Fibroblast of pulmonary artery (primary cell): ENCODE measurements at regions not wholly inside any gene's neighbourhood (a gene's known extent, or its start where the extent isn't known, plus 50 kb on each side); places are given as distances from the start of the nearest gene placed in this dataset.
"Not testable (repeated sequence)": the region's sequence is repeated elsewhere in the genome, so short reads cannot be mapped to it uniquely, and the experiment has no call there.

Source experiments
- DNase-seq: peaks from one replicate; pipeline ENCODE4 v3.0.0-alpha.2; 2010; ENCODE audit warnings: low read depth
- H3K4me3 ChIP-seq: replicated peaks from 2 replicates; pipeline ENCODE4 v1.5.1; 2011; ENCODE audit warnings: low read depth, mild to moderate bottlenecking, control low read depth, low read length, moderate library complexity
- CTCF ChIP-seq: IDR thresholded peaks from 2 replicates; pipeline ENCODE4 v1.5.1; 2011; ENCODE audit warnings: mild to moderate bottlenecking, control low read depth, low read length, inconsistent platforms; ENCODE audit errors: missing control alignments

- DNase-seq = no peak
- H3K4me3 ChIP-seq = no peak overlapping the region
- TF ChIP-seq CTCF = no peak
These were observed 105.9 kb upstream of the ETV6 start for GRCh38 chr12:11543457-11544158.

GRCh38 chr12:11545484-11546330 is 103.8 kb upstream of the ETV6 start:
- no peak overlapping the region for H3K4me3 ChIP-seq
- DNase-seq = peak; percentile 44
- no peak for TF ChIP-seq CTCF

- not testable (repeated sequence) for H3K4me3 ChIP-seq
These were observed 102.7 kb upstream of the ETV6 start for GRCh38 chr12:11546582-11547270.

GRCh38 chr12:11547271-11547646 is 102.2 kb upstream of the ETV6 start:
- not testable (repeated sequence) for H3K4me3 ChIP-seq, DNase-seq

More at GRCh38 chr12:11546582-11547270, 102.7 kb upstream of the ETV6 start:
- DNase-seq = not testable (repeated sequence)

- no peak for TF ChIP-seq CTCF
- DNase-seq = no peak
- no peak overlapping the region for H3K4me3 ChIP-seq
These were observed 100.4 kb upstream of the ETV6 start for GRCh38 chr12:11549119-11549518.

GRCh38 chr12:11553871-11554533 is 95.5 kb upstream of the ETV6 start:
- H3K4me3 ChIP-seq = no peak overlapping the region
- peak; percentile 72 for DNase-seq
- peak; percentile 72 for TF ChIP-seq CTCF

GRCh38 chr12:11555195-11555594 is 94.3 kb upstream of the ETV6 start:
- no peak overlapping the region for H3K4me3 ChIP-seq
- no peak for TF ChIP-seq CTCF
- DNase-seq = no peak
